ENCODE measurements at regions not wholly inside any gene's neighbourhood (a gene's known extent, or its start where the extent isn't known, plus 50 kb on each side); places are given as distances from the start of the nearest gene placed in this dataset.

DNA sequence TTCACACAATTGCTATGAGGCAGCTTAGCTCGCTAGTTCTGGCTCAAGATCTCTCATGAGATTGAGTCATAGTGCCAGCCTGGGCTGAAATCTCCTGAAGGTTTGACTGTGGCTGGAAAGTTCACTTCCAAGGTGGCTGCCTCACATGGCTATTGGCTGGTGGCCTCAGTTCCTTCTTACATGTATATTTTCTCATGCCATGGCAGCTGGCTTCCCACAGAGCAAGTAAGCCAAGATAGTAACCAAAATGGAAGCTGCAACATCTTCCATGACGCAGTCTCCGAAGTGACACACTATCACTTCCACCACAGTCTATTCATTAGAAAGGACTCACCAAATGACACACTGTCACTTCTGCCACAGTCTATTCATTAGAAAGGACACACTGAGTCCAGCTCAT is 160.4 kb upstream of the PRDM1 start:
- TF ChIP-seq, protein P1, sequence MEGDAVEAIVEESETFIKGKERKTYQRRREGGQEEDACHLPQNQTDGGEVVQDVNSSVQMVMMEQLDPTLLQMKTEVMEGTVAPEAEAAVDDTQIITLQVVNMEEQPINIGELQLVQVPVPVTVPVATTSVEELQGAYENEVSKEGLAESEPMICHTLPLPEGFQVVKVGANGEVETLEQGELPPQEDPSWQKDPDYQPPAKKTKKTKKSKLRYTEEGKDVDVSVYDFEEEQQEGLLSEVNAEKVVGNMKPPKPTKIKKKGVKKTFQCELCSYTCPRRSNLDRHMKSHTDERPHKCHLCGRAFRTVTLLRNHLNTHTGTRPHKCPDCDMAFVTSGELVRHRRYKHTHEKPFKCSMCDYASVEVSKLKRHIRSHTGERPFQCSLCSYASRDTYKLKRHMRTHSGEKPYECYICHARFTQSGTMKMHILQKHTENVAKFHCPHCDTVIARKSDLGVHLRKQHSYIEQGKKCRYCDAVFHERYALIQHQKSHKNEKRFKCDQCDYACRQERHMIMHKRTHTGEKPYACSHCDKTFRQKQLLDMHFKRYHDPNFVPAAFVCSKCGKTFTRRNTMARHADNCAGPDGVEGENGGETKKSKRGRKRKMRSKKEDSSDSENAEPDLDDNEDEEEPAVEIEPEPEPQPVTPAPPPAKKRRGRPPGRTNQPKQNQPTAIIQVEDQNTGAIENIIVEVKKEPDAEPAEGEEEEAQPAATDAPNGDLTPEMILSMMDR (IDR thresholded peaks at IDR 0.05; ENCODE audit: insufficient read depth, low read depth, low read length), result no peak
- TF ChIP-seq EZH2 (IDR thresholded peaks at IDR 0.05; ENCODE audit: insufficient read depth, low read length), result no peak
